GM19438 (cell line): ENCODE measurements at regions not wholly inside any gene's neighbourhood (a gene's known extent, or its start where the extent isn't known, plus 50 kb on each side); places are given as distances from the start of the nearest gene placed in this dataset.
"Not testable (repeated sequence)": the region's sequence is repeated elsewhere in the genome, so short reads cannot be mapped to it uniquely, and the experiment has no call there.

ENCODE experiments used
- ATAC-seq: cut with Tn5 transposase; IDR thresholded peaks from one replicate; pipeline ENCODE4 v1.9.1; 2021; ENCODE audit warnings: low read depth; ENCODE audit not compliant: unreplicated experiment

GRCh38 chr14:105600195-105600938 is 74.0 kb downstream of the TMEM121 start:
- not testable (repeated sequence) for ATAC-seq

- no peak for ATAC-seq
Measured at GRCh38 chr14:105600939-105601359, 74.6 kb downstream of the TMEM121 start.

- ATAC-seq = no peak
Measured at GRCh38 chr14:105601360-105602242, 75.2 kb downstream of the TMEM121 start.

GRCh38 chr14:105602243-105602750 is 75.9 kb downstream of the TMEM121 start:
- no peak for ATAC-seq

- ATAC-seq = no peak
Measured at GRCh38 chr14:105602799-105603793, 76.7 kb downstream of the TMEM121 start.

GRCh38 chr14:105604531-105605463 is 78.4 kb downstream of the TMEM121 start:
- not testable (repeated sequence) for ATAC-seq

GRCh38 chr14:105605464-105606304 is 79.3 kb downstream of the TMEM121 start:
- no peak for ATAC-seq

GRCh38 chr14:105606305-105606975 is 80.1 kb downstream of the TMEM121 start:
- ATAC-seq = not testable (repeated sequence)

GRCh38 chr14:105607025-105607424 is 80.6 kb downstream of the TMEM121 start:
- not testable (repeated sequence) for ATAC-seq

- ATAC-seq = not testable (repeated sequence)
Measured at GRCh38 chr14:105614987-105615386, 88.6 kb downstream of the TMEM121 start.

- ATAC-seq = not testable (repeated sequence)
Measured at GRCh38 chr14:105615986-105616801, 89.8 kb downstream of the TMEM121 start.

- no peak for ATAC-seq
Measured at GRCh38 chr14:105616802-105617192, 90.4 kb downstream of the TMEM121 start.

GRCh38 chr14:105617201-105617777 is 90.9 kb downstream of the TMEM121 start:
- no peak for ATAC-seq

GRCh38 chr14:105617805-105618204 is 91.4 kb downstream of the TMEM121 start:
- not testable (repeated sequence) for ATAC-seq

- ATAC-seq = not testable (repeated sequence)
Measured at GRCh38 chr14:105619324-105619723, 92.9 kb downstream of the TMEM121 start.

- not testable (repeated sequence) for ATAC-seq
Measured at GRCh38 chr14:105620178-105620864, 93.9 kb downstream of the TMEM121 start.
